ENCODE measurements at regions not wholly inside any gene's neighbourhood (a gene's known extent, or its start where the extent isn't known, plus 50 kb on each side); places are given as distances from the start of the nearest gene placed in this dataset.
"Not testable (repeated sequence)": the region's sequence is repeated elsewhere in the genome, so short reads cannot be mapped to it uniquely, and the experiment has no call there.

- no peak for DNase-seq (ENCODE audit: low read depth in 2 of 2, low spot score in 1 of 2)
Observed at GRCh38 chr2:7868836-7869235, 813.0 kb upstream of the ID2 start.

- not testable (repeated sequence) for DNase-seq (ENCODE audit: low read depth in 2 of 2, low spot score in 1 of 2)
Observed at GRCh38 chr2:7876445-7876844, 805.4 kb upstream of the ID2 start.

DNA sequence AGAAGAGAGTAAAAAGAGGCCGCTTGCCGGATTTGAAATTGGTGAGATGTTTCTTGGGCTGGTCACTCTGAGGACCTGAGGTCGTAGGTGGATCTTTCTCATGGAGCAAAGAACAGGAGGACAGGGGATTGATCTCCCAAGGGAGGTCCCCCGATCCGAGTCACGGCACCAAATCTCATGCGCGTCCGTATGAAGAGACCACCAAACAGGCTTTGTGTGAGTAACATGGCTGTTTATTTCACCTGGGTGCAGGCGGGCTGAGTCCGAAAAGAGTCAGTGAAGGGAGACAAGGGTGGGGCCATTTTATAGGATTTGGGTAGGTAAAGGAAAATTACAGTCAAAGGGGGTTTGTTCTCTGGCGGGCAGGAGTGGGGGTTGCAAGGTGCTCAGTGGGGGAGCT lies 803.6 kb upstream of the ID2 start:
- not testable (repeated sequence) for DNase-seq (ENCODE audit: low read depth in 2 of 2, low spot score in 1 of 2)

GRCh38 chr2:7878786-7879482 lies 802.9 kb upstream of the ID2 start:
- no peak for DNase-seq (ENCODE audit: low read depth in 2 of 2, low spot score in 1 of 2)

DNA sequence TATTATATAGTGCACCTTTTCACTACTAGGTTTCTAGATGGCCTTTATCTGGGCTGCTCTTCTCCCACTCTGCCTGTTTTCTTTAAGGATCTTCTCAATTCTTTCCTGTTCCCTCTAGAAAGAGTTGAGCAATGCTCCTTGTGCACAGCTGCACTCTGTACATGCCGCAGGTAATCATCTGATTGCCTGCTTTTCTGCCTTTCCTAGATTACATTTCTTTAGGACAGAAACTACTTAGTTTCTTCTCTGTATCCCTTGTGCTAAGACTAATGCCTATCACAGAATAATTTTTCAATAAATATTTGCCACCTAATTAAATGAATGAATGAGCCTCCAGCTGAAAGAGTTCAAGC lies 802.4 kb upstream of the ID2 start:
- DNase-seq (ENCODE audit: low read depth in 2 of 2, low spot score in 1 of 2), result no peak

DNA sequence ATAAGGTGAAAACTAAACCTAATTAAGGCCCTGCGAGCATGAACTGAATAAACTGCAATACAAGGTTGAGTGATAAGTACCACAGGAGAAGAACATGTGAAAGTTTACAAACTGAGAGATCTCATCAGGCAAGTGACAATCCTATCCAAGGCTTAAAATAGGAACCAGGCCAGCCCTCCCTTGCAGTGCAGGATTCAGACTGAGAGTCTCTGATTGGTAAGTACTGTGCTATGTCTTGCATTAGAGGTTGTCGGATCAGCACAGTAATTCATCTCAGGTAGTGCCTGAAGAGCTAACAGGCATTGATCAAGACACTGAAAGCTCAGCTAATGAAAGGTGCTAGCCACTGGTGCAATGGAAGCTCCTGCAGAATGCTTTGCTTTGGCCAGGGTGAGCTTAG lies 801.7 kb upstream of the ID2 start:
- DNase-seq (ENCODE audit: low read depth in 2 of 2, low spot score in 1 of 2), result no peak

GRCh38 chr2:7880566-7880965 lies 801.3 kb upstream of the ID2 start:
- DNase-seq (ENCODE audit: low read depth in 2 of 2, low spot score in 1 of 2), result no peak

DNA sequence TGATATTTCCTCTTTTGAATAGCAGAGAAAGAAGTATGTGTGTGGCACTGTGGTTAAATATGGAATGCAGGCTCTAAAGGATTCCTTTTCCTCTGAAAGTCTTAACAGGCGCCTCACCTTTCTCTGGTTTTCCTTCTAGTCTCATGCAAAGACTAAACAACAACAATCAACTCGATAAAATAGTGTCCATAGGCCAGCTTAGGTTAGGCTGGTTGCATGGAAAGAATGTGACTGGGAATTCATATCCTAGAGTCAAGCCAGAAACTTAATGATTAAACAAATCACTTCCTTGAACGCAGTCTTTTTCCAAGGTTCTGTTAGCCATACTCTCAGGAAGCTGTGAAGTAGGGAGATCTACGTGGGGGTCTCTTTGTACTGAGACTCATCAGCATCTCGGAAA lies 800.8 kb upstream of the ID2 start:
- DNase-seq (ENCODE audit: low read depth in 2 of 2, low spot score in 1 of 2), result no peak

DNA sequence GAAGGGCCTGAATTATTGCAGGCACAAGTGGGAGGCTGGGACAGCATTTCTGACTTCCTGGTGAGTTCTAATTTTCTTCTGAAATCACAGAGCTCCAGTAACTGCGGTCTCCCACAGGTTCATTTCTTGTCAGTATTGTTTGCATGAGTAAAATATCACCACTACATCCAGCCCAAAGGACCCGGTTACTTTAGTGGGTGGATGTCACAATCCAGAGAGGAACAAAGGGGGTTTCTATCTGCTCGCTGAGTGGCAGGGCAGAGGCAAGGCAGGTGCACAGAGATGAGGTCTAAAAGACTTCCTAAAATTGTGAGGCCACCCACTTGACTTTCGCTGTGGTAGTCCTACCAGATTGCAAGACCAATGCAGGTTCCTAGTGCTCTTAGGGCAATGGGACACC lies 800.4 kb upstream of the ID2 start:
- DNase-seq (ENCODE audit: low read depth in 2 of 2, low spot score in 1 of 2), result no peak

DNA sequence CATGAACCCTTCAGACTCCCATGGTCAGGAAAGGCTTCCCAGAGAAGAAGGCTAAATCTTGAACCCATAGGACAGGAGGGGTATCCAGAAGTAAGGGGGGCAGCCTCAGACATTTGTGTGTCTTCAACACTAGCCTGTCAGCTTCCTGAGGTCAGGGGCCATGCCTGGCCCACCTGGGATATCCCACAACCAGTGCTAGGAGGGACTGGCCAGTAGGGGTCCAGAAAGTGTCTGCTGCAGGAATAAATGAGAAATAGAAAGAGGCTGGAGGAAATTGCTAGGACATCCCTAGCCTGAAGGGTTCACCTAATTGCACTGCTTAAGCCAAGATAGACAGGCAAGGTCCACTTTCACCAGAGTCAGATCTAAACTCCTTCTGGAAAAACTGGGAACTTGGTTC lies 799.6 kb upstream of the ID2 start:
- DNase-seq (ENCODE audit: low read depth in 2 of 2, low spot score in 1 of 2), result no peak

DNA sequence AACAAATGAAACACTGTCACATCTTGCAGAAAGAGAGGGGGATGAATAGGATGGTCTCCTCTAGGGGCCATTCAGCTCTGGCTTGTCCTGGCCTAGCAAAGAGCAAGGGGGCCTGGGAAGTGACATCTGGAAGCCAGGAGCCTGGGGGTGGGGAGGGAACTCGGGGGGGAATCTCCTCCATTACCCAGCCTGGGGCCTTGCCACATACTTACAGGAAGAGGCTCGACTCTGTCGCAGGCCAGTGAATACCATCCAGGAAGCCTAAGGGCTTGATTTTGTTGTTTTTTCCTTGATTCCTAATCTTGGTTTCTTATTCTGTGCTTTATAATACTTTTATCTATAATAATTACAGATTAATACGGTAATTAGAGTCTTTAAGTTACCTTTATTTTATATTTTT lies 797.5 kb upstream of the ID2 start:
- DNase-seq (ENCODE audit: low read depth in 2 of 2, low spot score in 1 of 2), result no peak

DNA sequence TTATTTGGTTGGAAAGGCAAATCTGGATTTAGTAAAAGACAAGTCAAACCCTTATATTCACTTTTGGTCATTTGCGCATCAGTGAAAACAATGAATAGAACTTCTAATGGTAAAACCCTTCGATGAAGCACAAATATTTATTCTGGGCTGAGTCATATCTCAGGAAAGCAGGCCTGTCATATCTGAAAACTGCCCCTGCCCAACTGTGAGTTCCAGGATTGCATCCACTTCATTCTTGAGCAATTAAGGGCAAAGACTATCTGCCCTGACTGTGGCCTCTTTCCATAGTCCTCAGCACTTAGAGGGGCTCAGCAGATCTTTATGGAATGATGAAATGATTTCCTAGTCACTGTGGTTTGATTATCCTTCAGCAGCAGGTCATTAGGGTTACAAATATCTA lies 795.2 kb upstream of the ID2 start:
- no peak for DNase-seq (ENCODE audit: low read depth in 2 of 2, low spot score in 1 of 2)

DNA sequence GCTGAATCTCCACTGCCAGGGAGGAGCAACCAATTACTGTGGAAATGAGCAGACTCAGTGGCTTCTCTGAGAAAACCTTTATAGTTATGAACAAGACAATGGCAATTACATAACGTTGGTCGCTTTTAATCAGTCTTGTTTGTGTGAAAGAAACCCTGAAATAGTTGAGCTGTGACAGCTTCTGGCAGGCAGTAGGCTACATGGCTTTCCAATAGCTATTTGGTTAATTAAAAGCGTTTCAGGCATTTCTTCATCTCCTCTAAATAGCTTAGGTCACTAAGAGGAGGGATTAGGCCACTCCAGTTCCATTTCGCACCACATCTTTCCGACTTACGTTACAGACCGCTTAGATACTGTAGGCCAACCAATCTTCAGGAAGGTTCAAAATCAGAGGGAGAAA lies 794.4 kb upstream of the ID2 start:
- no peak for DNase-seq (ENCODE audit: low read depth in 2 of 2, low spot score in 1 of 2)

- DNase-seq (ENCODE audit: low read depth in 2 of 2, low spot score in 1 of 2), result no peak
Observed at GRCh38 chr2:7888876-7889275, 793.0 kb upstream of the ID2 start.

- no peak for DNase-seq (ENCODE audit: low read depth in 2 of 2, low spot score in 1 of 2)
Observed at GRCh38 chr2:7891312-7891711, 790.5 kb upstream of the ID2 start.

DNA sequence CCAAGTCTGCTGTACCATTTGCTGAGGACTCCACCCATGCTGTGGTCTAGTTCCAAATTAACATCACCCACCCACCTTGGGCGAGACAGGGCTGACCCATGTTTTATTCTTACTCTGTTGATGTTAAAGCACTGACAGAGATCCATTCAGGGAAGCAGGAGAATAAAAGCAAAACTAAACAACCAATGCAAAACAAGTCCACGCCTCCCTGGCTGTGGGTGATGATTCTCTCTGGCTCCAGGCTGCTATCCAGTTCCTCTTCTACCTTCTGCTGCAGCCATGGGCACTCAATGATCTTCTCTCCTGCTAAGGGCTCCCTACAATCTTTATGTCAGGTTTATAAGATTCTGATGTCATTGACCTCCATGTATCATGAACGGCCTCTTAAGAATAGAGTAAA lies 786.6 kb upstream of the ID2 start:
- DNase-seq (ENCODE audit: low read depth in 2 of 2, low spot score in 1 of 2), result no peak

GRCh38 chr2:7896940-7897487 lies 784.8 kb upstream of the ID2 start:
- DNase-seq (ENCODE audit: low read depth in 2 of 2, low spot score in 1 of 2), result no peak

GRCh38 chr2:7899241-7899640 lies 782.6 kb upstream of the ID2 start:
- no peak for DNase-seq (ENCODE audit: low read depth in 2 of 2, low spot score in 1 of 2)

- DNase-seq (ENCODE audit: low read depth in 2 of 2, low spot score in 1 of 2), result no peak
Observed at GRCh38 chr2:7899923-7900322, 781.9 kb upstream of the ID2 start.

- no peak for DNase-seq (ENCODE audit: low read depth in 2 of 2, low spot score in 1 of 2)
Observed at GRCh38 chr2:7900593-7900992, 781.3 kb upstream of the ID2 start.

DNA sequence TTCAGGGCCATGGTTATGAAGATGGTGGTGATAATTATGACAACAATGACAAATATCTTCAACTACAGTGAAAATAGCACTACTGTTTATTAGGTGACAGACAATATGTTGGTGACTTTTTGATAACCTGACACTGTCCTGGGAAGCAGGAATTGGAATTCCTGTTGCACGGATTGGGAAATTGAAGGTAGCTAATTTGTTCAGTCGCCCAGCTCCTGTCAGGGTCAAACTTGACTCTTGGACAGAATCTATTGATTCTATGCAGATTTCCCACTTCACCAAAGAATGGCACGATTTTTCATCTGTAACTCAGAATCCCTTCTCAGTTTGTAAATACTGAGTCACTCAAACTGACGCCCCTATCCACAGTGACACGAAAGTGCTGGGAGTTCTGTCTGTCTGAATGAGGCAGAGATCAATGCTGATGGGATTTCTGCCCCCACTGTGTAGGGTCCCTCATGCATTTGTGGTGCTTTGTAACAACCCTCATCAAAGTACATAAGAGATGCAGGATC lies 779.5 kb upstream of the ID2 start:
- no peak for DNase-seq (ENCODE audit: low read depth in 2 of 2, low spot score in 1 of 2)

- DNase-seq (ENCODE audit: low read depth in 2 of 2, low spot score in 1 of 2), result no peak
Observed at GRCh38 chr2:7904319-7904718, 777.5 kb upstream of the ID2 start.

GRCh38 chr2:7905756-7906155 lies 776.1 kb upstream of the ID2 start:
- DNase-seq (ENCODE audit: low read depth in 2 of 2, low spot score in 1 of 2), result no peak

All from stimulated activated CD8-positive, alpha-beta memory T cell treated with anti-CD3 and anti-CD28 coated beads, Interleukin-4, amount 100 ng/mL, for 4 hours (primary cell).